ENCODE measurements at regions not wholly inside any gene's neighbourhood (a gene's known extent, or its start where the extent isn't known, plus 50 kb on each side); places are given as distances from the start of the nearest gene placed in this dataset.

- Mint-ChIP-seq H3K4me1 (ENCODE audit: low read depth) (peaks cover 7% of the 10 kb centered on the region), H3K27me3 (no peaks in the 10 kb centered on the region), H3K27ac (no peak overlapping the region), H3K36me3 (ENCODE audit: low read depth) (no peaks in the 10 kb centered on the region), H3K4me3 (no peak overlapping the region), H3K9me3 (no peaks in the 10 kb centered on the region)
- ChIA-PET POLR2A (interaction anchor here (0.7 to 2.2 kb wide), 5 partner anchors 9 to 147 kb away, joined by 3 to 12 read pairs (median 4); partner anchors contain the start of gene MAGEF1), CTCF (interaction anchor here (1.2 kb wide), 1 partner anchor 9 kb away, joined by 4 read pairs; no protein-coding TSS in a partner anchor)
- Histone ChIP-seq H3K27me3 (ENCODE audit: control insufficient read depth in 1 of 2, insufficient read depth in 2 of 2, low read length in 2 of 2) (no peaks in the 10 kb centered on the region), H3K36me3 (ENCODE audit: insufficient read depth, low read length) (no peaks in the 10 kb centered on the region), H3K27ac (ENCODE audit: low read depth in 1 of 2, low read length in 2 of 2) (no peak overlapping the region), H3K4me1 (ENCODE audit: insufficient read depth, low read length) (peaks cover 26% of the 10 kb centered on the region), H3K4me3 (ENCODE audit: low read length) (no peak overlapping the region), H3K9me3 (ENCODE audit: control insufficient read depth in 1 of 2, insufficient read depth in 1 of 2, low read length in 2 of 2) (peaks cover 0 to 1% of the 10 kb centered on the region in 2 experiments)
- ATAC-seq (ENCODE audit: poor library complexity) (peak; percentile 53), DNase-seq (peak in 2 of 14 experiments; percentile 26 to 27)
- TF ChIP-seq, protein P1, sequence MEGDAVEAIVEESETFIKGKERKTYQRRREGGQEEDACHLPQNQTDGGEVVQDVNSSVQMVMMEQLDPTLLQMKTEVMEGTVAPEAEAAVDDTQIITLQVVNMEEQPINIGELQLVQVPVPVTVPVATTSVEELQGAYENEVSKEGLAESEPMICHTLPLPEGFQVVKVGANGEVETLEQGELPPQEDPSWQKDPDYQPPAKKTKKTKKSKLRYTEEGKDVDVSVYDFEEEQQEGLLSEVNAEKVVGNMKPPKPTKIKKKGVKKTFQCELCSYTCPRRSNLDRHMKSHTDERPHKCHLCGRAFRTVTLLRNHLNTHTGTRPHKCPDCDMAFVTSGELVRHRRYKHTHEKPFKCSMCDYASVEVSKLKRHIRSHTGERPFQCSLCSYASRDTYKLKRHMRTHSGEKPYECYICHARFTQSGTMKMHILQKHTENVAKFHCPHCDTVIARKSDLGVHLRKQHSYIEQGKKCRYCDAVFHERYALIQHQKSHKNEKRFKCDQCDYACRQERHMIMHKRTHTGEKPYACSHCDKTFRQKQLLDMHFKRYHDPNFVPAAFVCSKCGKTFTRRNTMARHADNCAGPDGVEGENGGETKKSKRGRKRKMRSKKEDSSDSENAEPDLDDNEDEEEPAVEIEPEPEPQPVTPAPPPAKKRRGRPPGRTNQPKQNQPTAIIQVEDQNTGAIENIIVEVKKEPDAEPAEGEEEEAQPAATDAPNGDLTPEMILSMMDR (IDR thresholded peaks at IDR 0.05), result no peak
- intact Hi-C loops (cut with DNase I, micrococcal nuclease), result no loop called here
Measured at GRCh38 chr3:184637705-184638104, 74.2 kb downstream of the MAGEF1 start.

DNA sequence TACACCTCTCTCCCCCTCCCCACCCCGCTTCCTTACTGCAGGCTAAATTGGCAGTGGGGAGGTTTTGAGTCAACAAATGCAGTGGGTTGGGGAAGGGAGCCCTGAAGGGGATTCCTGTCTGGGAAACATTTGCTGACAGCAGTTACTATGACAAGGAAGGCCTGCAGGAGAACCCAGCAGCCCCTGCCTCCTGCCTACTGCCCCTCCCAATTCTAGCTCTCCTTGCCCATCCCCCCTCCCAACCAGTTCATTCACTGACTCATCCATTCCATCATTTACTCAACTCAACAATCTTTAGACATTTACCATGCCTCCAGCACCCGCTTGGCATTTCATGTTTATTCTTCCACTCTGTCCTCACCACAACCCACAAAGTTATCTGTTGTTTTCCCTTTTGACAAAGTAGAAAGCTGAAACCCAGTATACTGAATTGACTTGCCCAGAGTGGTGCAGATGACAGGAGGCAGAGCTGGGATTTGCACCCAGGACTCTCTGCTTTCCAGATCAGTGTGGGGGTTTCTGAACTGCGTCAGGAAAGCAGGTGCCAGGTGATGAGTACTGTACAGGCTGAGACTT lies 75.0 kb downstream of the MAGEF1 start:
- H3K27ac ChIP-seq (ENCODE audit: low read depth in 1 of 2, low read length in 2 of 2), result no peak overlapping the region
- ATAC-seq (ENCODE audit: poor library complexity) (peak; percentile 54), DNase-seq (peak in 6 of 14 experiments; percentile 2 to 44 (median 16))
- H3K4me1 ChIP-seq (ENCODE audit: insufficient read depth, low read length), result peaks cover 26% of the 10 kb centered on the region
- no peaks in the 10 kb centered on the region for H3K36me3 ChIP-seq (ENCODE audit: insufficient read depth, low read length)
- no peaks in the 10 kb centered on the region for H3K27me3 ChIP-seq (ENCODE audit: control insufficient read depth in 1 of 2, insufficient read depth in 2 of 2, low read length in 2 of 2)
- POLR2A ChIA-PET, result interaction anchor here (0.8 to 2.2 kb wide), 4 partner anchors 18 to 75 kb away, joined by 4 to 12 read pairs (median 5); partner anchors contain the start of genes EPHB3 and MAGEF1
- TF ChIP-seq, protein P1 (IDR thresholded peaks at IDR 0.05), result no peak
- Mint-ChIP-seq H3K4me1 (ENCODE audit: low read depth) (peaks cover 7% of the 10 kb centered on the region), H3K4me3 (peak overlapping the region; percentile 17), H3K27me3 (no peaks in the 10 kb centered on the region), H3K27ac (no peak overlapping the region), H3K36me3 (ENCODE audit: low read depth) (no peaks in the 10 kb centered on the region), H3K9me3 (no peaks in the 10 kb centered on the region)
- H3K9me3 ChIP-seq (ENCODE audit: control insufficient read depth in 1 of 2, insufficient read depth in 1 of 2, low read length in 2 of 2), result peaks cover 0 to 4% of the 10 kb centered on the region in 2 experiments
- intact Hi-C loops (cut with DNase I, micrococcal nuclease), result no loop called here
- CTCF ChIA-PET, result no interaction called here
- no peak overlapping the region for H3K4me3 ChIP-seq (ENCODE audit: low read length)

DNA sequence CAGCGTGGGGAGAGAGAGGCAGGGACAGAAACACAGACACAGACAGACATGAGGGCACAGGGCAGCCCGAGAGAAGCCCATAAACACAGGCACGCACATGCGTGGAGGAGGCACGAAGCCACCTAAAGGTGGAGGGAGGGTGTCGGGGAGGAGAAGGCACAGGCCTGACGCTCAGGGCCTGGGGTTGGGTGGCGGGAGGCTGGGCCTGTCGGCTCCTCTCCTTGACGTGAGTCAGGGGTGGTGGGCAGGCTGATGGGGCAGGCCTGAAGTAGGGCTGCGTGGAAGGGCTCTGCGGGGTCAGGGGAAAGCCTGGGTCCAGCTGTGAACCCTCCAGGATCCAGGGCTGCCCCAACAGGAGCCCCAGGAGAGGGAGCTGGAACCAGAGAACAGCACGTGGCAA lies 74.2 kb downstream of the EPHB3 start:
- POLR2A ChIA-PET, result interaction anchor here (1.1 to 1.4 kb wide), 2 partner anchors 31 to 39 kb away, joined by 3 to 4 read pairs; no protein-coding TSS in a partner anchor
- intact Hi-C loops (cut with DNase I, micrococcal nuclease), result no loop called here
- ATAC-seq (ENCODE audit: poor library complexity) (no peak), DNase-seq (no peak)
- Histone ChIP-seq H3K9me3 (ENCODE audit: control insufficient read depth in 1 of 2, insufficient read depth in 1 of 2, low read length in 2 of 2) (peaks cover 0 to 4% of the 10 kb centered on the region in 2 experiments), H3K36me3 (ENCODE audit: insufficient read depth, low read length) (no peaks in the 10 kb centered on the region), H3K4me3 (ENCODE audit: low read length) (no peak overlapping the region), H3K27me3 (ENCODE audit: control insufficient read depth in 1 of 2, insufficient read depth in 2 of 2, low read length in 2 of 2) (no peaks in the 10 kb centered on the region), H3K27ac (ENCODE audit: low read depth in 1 of 2, low read length in 2 of 2) (no peak overlapping the region), H3K4me1 (ENCODE audit: insufficient read depth, low read length) (peaks cover 26% of the 10 kb centered on the region)
- no peaks in the 10 kb centered on the region for H3K9me3 Mint-ChIP-seq
- H3K27ac Mint-ChIP-seq, result no peak overlapping the region
- no peak overlapping the region for H3K4me3 Mint-ChIP-seq
- TF ChIP-seq, protein P1 (IDR thresholded peaks at IDR 0.05), result no peak
- no peaks in the 10 kb centered on the region for H3K27me3 Mint-ChIP-seq
- CTCF ChIA-PET, result no interaction called here
- H3K4me1 Mint-ChIP-seq (ENCODE audit: low read depth), result peaks cover 7% of the 10 kb centered on the region
- H3K36me3 Mint-ChIP-seq (ENCODE audit: low read depth), result no peaks in the 10 kb centered on the region

Measured in CD4-positive, alpha-beta T cell (primary cell).